Stimulated activated CD8-positive, alpha-beta memory T cell treated with anti-CD3 and anti-CD28 coated beads, Interleukin-15, amount 100 ng/mL, for 4 hours (primary cell): ENCODE measurements at regions not wholly inside any gene's neighbourhood (a gene's known extent, or its start where the extent isn't known, plus 50 kb on each side); places are given as distances from the start of the nearest gene placed in this dataset.
"Not testable (repeated sequence)": the region's sequence is repeated elsewhere in the genome, so short reads cannot be mapped to it uniquely, and the experiment has no call there.

Experiments used
- DNase-seq, 2 donors: peaks; one replicate each; pipeline ENCODE4 v3.0.0-alpha.2; 2020; ENCODE audit warnings: low read depth in 2 of 2

DNA sequence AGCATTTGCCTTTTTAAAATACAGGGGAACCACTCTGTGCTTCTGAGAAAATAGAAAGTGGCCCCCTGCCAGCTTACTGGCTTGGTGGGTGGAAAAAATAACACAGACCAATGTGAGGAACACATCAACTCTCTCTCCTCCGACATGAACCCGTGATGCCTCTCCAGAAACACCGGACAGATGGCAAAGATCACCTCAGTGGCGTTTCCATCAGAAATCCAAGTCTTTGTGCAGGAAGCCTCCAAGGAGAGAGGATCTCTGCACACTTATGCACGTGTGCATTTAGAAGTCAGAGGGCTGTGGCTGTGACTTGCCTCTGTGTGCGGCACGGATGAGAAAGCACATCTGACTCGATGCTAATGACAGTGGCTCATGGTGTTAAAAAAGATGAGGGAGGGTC, 112.3 kb upstream of the KLF12 start:
- peak in 1 of 2 donors; percentile 16 for DNase-seq

DNA sequence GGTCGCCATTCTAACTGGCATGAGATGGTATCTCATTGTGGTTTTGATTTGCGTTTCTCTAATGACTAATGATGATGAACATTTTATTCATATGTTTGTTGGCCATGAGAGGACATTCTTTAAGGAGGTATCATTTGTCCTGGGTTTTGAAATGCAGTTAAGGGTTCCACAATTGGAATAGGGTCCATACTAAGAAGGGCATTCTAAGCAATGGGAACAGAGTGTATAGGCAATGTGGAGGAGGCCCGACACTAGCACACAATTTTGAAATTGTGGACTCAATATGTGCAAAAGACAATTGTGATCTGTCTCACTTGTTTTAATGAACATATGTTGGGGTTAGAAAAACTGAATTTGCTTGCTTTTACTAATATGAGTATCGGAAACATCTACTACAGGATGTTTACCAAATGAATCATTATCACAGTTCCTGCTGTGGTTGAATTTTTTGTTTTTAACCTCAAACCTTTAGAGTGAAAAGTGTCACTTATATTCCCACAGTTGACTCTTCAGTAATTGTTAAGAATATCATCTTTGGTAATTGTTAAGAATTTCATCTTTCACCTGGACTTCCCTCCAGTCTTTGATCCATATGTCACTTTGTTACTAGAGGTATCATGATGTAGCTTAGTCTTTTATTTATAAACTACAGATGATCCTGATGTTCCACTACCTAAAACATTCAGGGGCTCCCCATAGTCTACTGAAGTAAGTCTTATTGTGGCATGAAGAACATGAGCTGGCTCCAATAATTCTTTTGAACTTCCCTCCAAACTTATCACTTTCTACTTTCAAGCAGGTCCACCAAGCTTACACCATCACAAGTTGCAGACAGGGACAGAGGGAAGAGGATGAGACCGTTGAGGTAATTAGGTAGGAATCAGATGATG, 109.7 kb upstream of the KLF12 start:
- DNase-seq = no peak

DNA sequence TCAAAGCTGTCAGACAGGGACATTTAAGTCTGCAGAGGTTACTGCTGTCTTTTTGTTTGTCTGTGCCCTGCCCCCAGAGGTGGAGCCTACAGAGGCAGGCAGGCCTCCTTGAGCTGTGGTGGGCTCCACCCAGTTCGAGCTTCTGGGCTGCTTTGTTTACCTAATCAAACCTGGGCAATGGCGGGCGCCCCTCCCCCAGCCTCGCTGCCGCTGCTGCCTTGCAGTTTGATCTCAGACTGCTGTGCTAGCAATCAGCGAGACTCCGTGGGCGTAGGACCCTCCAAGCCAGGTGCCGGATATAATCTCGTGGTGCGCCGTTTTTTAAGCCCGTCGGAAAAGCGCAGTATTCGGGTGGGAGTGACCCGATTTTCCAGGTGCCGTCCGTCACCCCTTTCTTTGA, 107.1 kb upstream of the KLF12 start:
- not testable (repeated sequence) for DNase-seq

DNA sequence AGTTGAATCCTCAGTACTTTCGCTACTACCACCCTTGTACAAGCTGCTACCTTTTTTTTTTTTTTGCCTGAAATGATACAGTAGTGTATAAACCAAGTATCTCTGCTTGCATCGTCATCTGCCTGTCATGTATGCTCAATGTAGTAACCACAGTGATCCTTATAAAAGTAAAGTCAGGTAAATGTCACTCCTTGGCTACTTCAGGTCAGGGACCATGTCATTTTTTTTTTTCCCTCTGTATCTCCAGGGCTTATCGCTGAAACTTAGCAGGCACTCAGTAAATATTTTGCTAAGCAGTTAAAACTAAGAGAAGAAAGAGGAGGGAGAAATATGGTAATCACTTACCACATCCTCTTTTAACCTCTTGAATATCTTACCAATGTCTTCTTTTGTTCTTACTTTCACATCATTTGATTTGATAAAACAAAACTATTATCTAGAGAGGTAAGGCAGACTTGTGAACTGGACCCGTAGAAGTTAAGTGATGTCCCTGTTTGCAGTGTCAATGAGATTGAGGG, 96.8 kb upstream of the KLF12 start:
- DNase-seq = no peak

DNA sequence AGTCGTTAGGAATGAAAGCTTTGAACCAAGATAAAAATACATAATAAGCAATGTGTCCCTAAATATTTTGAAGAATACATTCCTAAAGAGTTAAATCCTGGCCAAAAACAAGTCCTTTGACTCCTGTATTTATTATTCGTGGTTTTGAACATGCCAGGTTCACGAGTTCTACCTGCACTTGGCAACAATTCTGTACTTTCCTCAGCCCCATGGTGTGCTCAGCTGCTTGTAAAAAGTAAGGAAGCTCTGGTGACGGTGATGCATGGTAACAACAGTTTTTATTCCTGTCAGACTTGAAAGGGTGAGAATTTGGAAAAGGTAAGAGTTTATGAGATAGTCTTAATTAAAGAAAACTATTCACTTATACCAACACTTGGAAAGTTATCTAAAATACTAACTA, 95.0 kb upstream of the KLF12 start:
- DNase-seq = no peak

DNA sequence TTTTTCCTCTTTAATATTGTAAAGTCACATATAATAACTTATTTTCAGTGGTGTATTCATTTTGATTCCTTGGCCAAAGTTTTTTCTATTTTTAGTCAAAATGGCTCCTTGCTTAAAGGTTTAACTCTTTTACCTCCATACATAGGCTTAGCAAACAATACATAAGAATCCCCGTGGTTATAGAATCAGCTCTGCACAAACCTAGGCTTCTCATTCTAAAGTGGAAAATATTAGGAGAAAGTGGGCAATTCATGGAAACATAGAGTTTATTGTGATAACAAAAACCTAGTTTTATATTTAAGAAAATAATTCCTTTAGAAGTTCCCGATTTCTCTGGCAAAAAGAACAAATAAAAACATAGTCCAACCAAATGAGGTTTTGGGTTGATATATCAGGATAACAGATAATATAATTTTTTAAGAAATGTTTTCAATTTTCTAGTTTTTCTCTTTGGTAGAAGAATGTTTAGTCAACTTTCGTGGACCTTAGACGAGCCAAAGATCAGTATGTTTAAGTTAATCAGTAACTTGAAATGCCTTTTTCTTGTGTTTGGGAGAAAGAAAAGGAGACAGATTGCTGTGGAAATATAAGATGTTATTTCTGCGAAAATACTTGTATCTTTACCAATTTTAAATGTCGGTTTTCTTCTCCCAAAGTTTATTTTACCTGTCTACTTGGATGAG, 93.4 kb upstream of the KLF12 start:
- DNase-seq = no peak

DNA sequence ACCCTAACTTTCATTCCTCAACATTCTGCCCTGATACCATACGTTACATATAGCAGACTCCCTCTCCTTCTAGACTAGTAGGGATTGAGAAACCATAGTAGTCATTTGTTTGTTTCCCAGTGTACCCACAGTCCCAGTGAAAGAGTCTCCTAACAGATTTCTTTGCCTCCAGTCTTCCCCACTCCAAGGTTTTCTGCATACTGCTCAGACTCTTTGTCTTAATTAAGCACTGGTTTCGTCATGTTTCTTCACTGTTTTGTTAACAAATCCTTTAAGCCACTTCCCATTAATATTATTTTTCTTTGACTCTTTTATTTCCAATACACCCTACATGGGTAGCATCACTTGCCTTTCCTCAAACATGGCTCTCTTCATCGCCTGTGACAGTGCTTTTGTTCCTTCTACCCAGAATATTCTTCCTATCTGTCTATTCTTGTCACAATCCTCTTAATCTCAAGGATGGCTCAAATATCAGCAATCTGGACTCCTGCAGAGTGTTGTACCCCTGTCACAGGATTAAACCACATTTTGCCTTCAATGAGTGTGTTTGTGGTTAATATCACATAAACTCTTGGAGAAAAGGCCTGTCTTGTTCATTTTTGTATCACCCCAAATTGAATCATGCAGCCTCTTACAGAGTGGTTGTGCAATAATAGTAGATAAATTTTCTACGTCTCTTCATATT, 92.7 kb upstream of the KLF12 start:
- DNase-seq = no peak

DNA sequence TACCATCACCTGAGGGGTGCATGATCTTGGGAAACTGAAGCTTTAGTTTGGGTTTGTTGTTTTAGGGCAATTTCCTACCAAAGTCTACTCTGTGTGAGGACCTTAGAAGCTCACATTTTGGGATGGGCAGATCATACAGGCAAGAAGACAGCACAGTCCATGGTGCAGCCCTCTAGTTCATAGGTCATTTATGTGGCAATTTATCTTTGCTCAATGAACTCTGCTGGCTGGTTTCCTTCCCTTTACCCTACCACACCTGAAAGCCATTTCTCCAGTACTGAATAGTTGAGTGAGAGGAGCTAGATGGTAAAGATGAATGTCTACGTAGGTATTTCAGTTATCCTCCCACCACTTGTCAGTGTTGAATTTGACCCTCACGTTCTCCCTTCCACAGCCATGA, 87.5 kb upstream of the KLF12 start:
- DNase-seq = no peak

DNA sequence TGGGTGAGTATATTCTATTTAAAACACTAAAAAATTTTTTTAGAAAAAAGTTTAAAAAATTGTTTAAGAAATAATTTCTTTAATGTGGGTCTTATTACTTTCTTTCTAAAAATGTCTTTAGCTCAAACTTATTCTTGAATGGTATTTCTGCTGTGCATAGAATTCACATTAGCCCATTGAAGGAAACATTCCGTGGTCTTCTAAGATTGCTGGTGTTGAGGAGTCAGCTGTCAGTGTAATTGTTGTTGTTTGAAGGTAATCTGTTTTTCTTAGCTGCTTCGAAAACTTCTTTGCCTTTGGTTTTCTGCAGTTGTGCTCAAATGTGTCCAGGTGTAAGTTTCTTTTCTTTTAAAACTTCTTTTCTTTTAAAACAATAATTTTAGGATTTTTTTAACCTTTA, 85.4 kb upstream of the KLF12 start:
- no peak for DNase-seq

DNA sequence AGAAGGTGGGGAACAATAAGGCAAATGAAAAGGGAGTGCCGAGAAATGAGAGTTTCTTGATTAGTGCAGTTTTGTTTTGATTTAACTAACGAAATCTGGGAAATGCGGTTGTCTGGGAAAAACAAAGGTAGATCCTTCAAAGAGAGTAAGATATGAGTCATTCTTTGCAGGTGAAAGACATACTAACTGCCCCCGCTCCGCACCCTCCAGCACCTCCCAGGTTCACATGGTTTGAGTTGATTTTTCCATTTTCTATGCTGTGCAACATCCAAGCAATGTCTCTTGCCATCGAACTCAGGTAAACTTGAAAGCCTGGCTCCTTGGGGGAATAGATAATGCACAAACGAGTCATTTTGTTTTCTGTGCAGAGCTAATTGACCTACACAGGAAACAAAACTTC, 84.1 kb upstream of the KLF12 start:
- DNase-seq = no peak

DNA sequence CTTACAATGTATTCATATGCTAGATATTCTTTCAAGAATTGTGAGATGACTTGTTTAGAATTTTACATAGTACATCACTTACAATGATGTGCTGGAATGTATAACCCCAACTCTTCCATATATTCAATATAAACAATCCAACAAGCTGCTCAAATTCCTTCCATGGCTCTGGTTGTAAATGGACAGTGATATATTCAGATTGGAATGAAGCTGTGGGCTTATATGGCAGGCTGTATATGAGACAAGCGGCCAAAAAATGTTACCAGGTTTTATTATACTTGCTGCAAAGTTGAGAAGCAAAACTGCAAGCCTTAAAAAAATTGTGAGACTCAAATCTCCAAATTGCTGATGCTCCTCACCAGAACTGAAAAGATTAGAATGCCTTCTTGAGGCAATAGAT, 83.6 kb upstream of the KLF12 start:
- DNase-seq = no peak

DNA sequence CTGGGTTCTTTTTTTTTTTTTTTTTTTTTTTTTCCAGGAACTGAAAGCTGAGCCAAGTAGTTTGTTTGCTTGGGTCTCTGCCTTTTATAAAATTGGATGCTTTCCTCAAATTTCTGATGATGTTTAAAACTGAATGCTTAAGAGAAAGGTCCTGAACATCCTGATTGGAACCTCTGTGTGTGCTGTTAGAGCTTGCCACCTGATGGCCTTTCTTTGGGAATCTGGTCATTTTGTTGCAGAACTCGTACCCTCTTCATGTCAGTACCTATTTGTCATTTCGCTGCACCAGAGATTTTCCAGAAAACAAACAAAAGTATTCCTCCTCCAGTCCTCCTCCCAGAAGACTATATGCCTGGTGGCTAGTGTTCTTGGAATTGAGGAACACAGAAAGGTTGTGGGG, 81.2 kb upstream of the KLF12 start:
- no peak for DNase-seq

DNA sequence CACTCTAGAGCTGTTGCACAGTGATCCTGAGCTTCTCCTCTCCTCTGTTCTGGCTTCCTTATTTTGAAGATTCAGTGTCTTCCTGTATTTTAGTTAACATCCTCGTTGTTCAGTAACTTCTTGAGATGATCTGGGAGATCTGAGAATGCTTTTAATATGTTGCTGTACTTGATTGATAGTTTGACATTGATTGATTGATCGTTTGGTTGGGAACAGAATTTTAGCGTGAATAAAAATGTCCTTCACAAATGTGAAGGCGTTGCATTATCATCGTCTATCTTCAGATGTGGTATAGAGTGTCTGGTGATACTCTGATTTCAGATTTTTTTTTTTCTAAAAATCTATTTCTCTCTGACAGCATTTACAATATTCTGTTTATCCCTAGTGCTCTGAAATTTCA, 80.1 kb upstream of the KLF12 start:
- DNase-seq = no peak

DNA sequence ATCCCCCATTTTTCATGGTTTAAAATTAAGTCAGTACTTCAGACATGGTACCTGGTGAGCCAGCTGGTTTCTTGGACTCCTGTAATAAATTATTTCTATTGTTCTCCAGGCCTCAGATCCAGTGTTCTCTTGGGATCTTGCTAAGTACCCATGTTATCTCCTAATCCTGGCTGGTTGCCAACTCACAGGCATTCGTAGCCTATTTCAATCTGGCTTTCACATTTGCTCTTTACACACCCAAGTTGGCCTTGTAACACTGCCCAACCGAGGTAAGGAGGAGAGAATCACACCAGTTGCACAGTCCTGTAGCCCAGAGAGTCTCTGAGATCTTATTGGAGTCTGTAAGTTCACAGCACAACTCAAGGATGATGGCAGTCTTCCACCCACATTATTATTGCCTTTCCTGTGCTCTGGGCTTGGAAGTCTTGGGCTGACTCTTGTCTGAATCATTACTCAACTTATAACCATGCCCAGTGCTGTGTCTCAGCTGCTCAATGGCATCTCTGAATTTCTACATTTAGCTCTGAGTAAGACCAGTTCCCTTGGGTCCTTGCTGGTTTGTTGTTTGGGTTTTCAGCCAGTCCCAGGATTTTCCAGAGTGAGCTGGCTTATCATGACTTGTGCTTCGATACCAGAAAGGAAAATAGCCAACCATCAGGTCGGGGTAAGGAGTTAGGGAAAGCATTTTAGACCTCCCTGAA, 76.6 kb upstream of the KLF12 start:
- DNase-seq = no peak

DNA sequence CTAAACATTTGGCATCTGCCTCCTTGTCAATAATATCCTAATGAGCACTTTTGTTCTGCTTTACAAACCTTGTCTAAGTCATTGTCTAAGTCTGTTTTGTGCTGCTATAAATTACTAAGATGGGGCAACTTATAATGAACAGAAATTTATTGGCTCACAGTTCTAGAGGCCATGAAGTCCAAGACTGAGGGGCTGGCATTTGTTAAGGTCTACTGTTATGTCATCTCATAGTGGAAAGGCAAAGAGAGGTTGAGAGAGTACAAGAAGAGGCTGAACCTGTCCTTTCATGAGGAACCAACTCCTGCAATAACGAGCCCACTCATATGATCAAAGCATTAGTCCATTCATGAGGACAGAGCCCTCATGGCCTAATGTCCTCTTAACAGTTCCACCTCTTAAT, 72.7 kb upstream of the KLF12 start:
- no peak for DNase-seq

DNA sequence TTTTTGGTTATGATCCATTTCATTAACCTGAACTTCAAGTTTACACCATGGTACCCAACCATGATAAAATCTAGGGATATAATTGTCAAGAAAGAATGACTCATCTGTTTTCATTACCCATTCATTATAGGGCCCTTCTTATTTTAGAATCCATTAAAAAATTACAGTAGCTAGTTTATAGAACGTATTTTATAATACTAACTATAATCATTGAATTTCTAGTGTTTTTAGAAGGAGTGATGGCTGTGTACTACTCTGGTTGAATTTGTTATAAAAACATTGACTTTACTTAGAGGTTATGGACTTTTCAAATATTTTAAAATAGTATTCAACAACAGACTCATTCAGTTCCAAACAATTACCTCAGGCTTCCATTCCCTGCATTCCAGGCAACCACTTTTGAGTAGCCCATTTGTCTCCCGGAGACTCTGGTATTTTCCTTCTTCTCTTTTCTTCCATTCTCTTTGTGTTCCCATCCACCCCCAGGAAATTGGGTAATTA, 71.9 kb upstream of the KLF12 start:
- DNase-seq = no peak

DNA sequence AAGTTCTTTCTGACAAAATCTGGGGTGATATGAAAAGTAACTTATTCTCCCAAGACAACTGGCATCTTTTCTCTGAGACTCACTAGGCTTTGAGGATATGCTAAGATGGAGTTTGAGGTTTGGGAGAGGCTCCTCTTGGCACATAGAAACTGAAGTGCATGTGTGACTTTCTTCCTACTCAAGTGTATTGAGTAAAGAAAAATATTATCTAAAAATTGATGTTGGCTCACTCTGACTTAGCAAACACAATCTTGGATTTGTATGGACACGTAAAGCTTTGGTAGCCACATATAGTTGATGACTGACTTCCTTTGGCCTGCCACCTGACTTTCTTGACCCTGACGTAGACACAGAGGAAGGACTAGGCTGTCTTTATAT, 71.1 kb upstream of the KLF12 start:
- DNase-seq = no peak

DNA sequence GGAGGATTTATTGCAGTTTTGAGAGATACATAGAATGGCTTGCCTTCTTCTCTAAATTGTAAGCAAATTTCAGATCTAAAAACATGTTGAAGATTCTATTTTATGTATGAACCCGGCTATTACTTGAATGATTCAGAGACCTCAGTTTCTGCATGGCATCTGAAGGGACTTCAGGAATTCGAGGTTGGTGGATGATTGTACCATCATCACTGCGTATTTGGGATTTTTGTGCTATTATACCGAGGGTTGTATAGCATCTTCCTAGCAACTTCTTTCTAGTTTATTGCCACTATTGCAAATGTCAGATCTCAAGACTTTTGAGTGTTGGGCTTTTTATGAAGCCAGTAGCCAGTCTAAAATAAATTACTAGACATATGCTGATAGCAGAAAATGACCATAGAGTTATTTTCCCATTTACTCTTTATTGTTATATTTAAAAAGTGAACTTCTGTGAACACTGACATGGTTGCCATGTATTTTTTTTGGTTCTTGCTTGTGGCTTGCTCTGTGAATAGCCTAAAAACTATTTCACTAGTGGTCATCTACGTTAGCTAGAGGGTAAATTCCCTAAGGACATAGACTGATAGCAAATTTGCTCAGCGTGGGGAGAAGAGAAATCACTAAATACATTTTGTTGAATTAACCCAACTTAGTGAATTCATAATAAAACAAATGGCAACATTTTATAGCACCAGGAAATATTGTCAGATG, 70.6 kb upstream of the KLF12 start:
- DNase-seq = no peak

DNA sequence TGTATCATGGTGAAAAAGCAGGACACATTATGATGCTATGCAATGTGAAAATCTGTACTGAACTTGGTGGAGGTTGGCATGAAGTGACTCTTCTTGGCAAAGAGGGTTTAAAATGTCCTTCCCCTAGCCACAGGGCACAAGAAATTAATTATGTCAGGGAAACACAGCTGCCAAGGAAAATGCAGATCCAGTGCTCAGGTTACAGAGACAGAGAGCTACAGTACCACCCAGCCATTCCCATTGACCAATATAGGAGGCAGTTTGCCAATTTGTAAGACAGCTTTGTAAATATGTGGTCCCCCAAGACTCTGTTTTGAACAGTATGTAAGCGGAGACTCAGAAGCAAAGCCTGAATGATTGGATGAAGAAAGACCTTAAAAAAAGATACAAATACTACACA, 69.4 kb upstream of the KLF12 start:
- DNase-seq = no peak

DNA sequence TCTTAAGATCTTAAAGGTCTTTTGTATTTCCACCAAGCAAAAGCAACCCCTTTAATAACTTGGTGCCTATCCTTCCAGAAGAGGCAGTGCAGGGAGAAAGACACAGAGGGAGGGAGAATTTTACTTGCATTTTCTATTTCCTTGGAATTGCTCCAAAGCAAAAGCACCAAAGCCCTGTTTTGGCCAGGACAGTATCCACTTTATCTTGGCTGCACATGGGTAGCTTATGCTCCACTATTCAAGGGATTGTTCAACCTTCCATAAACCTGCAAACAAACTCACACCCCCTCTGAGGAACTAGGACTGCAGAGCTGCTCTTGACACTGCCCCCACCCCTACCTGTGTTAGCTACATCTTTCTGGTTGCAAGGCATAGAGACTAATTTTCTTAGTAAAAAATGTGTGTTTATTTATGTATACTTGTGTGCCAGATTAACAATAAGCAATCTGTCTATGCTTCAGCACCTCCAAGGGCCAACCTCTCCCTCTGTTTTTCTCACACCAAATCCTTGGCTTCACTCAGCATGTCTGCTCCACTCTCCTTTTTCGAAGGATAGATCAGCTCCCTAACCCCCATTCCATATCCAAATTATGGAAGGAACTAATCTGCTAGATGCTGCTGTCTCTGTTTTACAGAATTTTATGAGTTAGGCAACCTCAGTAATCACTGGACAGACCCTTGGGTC, 68.1 kb upstream of the KLF12 start:
- DNase-seq = no peak

DNA sequence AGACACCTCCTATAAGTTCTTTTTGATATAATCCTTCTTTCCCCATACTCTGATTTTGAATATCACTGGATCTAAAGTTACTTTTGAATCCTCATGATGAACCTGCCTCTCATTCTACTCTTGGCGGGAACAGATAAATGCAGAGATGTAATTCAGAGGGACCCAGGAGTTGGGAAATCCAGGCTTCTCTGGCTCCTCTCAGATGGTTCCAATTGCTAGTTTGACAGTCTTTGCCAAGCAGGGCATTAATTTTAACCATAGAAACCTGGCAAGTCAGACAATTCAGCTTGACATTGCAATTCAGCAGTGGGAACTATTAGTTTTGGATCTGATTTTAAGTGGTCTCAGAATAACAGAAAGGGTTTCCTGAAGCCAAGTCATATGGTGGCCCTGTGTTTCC, 67.3 kb upstream of the KLF12 start:
- DNase-seq = no peak
